ENCODE measurements at regions not wholly inside any gene's neighbourhood (a gene's known extent, or its start where the extent isn't known, plus 50 kb on each side); places are given as distances from the start of the nearest gene placed in this dataset.

DNA sequence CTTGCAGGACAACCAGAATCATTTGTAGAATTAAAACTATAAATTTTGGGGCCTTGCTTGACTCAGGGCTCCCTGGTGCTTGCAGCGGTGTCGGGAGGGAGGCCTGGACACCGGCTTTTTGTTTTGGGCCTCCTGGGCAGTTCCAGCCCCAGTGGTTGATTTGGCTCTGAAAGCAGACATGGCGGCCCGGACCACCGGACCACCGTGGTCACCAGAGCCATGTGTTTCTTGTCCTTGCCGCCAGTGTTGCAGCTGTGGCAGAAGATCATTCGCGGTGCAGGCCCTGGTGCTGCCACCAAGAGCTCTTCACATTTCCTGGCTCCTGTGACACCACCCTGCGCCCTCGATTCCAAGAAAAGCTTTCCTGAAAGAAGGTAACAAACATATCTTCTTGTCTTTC is 484.8 kb downstream of the BRINP3 start:
- no peak for TF ChIP-seq EZH2phosphoT487 (IDR thresholded peaks at IDR 0.05; ENCODE audit: insufficient read depth, low read depth)
- TF ChIP-seq EZH2 (IDR thresholded peaks at IDR 0.05; ENCODE audit: insufficient read depth, poor library complexity, severe bottlenecking) = no peak
